Renal cortical epithelial cell (primary cell): ENCODE measurements at regions not wholly inside any gene's neighbourhood (a gene's known extent, or its start where the extent isn't known, plus 50 kb on each side); places are given as distances from the start of the nearest gene placed in this dataset.

Experiments used
- DNase-seq: peaks from one replicate; pipeline ENCODE4 v3.0.0-alpha.2; 2011; ENCODE audit warnings: low read depth

GRCh38 chr3:68057637-68058320 lies 403.4 kb upstream of the SUCLG2 start:
- DNase-seq = no peak

- DNase-seq = peak; percentile 37
Measured at GRCh38 chr3:68056556-68056955, 402.1 kb upstream of the SUCLG2 start.

- DNase-seq = peak; percentile 28
Measured at GRCh38 chr3:68055215-68055614, 400.8 kb upstream of the SUCLG2 start.

GRCh38 chr3:68049776-68050175 lies 395.4 kb upstream of the SUCLG2 start:
- no peak for DNase-seq

GRCh38 chr3:68045976-68046375 lies 391.6 kb upstream of the SUCLG2 start:
- DNase-seq = no peak

GRCh38 chr3:68033867-68034266 lies 379.5 kb upstream of the SUCLG2 start:
- DNase-seq = no peak

GRCh38 chr3:68032209-68032608 lies 377.8 kb upstream of the SUCLG2 start:
- DNase-seq = no peak

GRCh38 chr3:68025189-68025588 lies 370.8 kb upstream of the SUCLG2 start:
- no peak for DNase-seq

GRCh38 chr3:68019876-68020275 lies 365.5 kb upstream of the SUCLG2 start:
- no peak for DNase-seq

GRCh38 chr3:68018275-68018674 lies 363.9 kb upstream of the SUCLG2 start:
- no peak for DNase-seq

GRCh38 chr3:68017069-68017468 lies 362.7 kb upstream of the SUCLG2 start:
- DNase-seq = no peak

GRCh38 chr3:68009900-68010299 lies 355.5 kb upstream of the SUCLG2 start:
- no peak for DNase-seq

- no peak for DNase-seq
Measured at GRCh38 chr3:68007621-68008226, 353.3 kb upstream of the SUCLG2 start.

- no peak for DNase-seq
Measured at GRCh38 chr3:68006646-68007045, 352.2 kb upstream of the SUCLG2 start.

GRCh38 chr3:68004091-68004490 lies 349.7 kb upstream of the SUCLG2 start:
- DNase-seq = no peak

- DNase-seq = peak; percentile 56
Measured at GRCh38 chr3:67998281-67998680, 343.9 kb upstream of the SUCLG2 start.

- no peak for DNase-seq
Measured at GRCh38 chr3:67995206-67995605, 340.8 kb upstream of the SUCLG2 start.

- no peak for DNase-seq
Measured at GRCh38 chr3:67986706-67987105, 332.3 kb upstream of the SUCLG2 start.

- no peak for DNase-seq
Measured at GRCh38 chr3:67983166-67983565, 328.8 kb upstream of the SUCLG2 start.

GRCh38 chr3:67981077-67981476 lies 326.7 kb upstream of the SUCLG2 start:
- no peak for DNase-seq

GRCh38 chr3:67979342-67979741 lies 324.9 kb upstream of the SUCLG2 start:
- no peak for DNase-seq

GRCh38 chr3:67977762-67978161 lies 323.4 kb upstream of the SUCLG2 start:
- no peak for DNase-seq

GRCh38 chr3:67976663-67977062 lies 322.3 kb upstream of the SUCLG2 start:
- DNase-seq = no peak

GRCh38 chr3:67964596-67964995 lies 310.2 kb upstream of the SUCLG2 start:
- DNase-seq = no peak
